ENCODE measurements at regions not wholly inside any gene's neighbourhood (a gene's known extent, or its start where the extent isn't known, plus 50 kb on each side); places are given as distances from the start of the nearest gene placed in this dataset.

GRCh38 chr9:86801246-86801645, 146.1 kb downstream of the GAS1 start:
- no peak for DNase-seq
- CTCF ChIA-PET, result no interaction called here
- Histone ChIP-seq H3K4me3 (no peak overlapping the region), H3K9me3 (ENCODE audit: insufficient read depth, low read depth) (no peaks in the 10 kb centered on the region), H3K9me2 (ENCODE audit: insufficient read depth) (no peaks in the 10 kb centered on the region), H3F3A (ENCODE audit: insufficient read depth, low read depth) (peaks cover 13% of the 10 kb centered on the region; the same call in 1 of the 2 replicates), H3K4me1 (replicated peaks; ENCODE audit: insufficient read depth) (no peaks in the 10 kb centered on the region), H3K79me2 (ENCODE audit: low read depth) (no peaks in the 10 kb centered on the region), H3K36me3 (ENCODE audit: low read depth) (no peaks in the 10 kb centered on the region), H2AFZ (no peak overlapping the region), H3K27ac (no peak overlapping the region), H3K4me2 (no peak overlapping the region), H3K27me3 (ENCODE audit: insufficient read depth, low read depth) (no peaks in the 10 kb centered on the region), H4K20me1 (ENCODE audit: insufficient read depth) (no peaks in the 10 kb centered on the region)
- TF ChIP-seq CTCF (conservative IDR thresholded peaks at IDR 0.05), result no peak
- BruUV-seq (replicated peaks), result no TSS peak
- POLR2A ChIA-PET (ENCODE audit: unreplicated experiment), result no interaction called here
- intact Hi-C loops (cut with micrococcal nuclease; ENCODE audit: unreplicated experiment), result no loop called here

DNA sequence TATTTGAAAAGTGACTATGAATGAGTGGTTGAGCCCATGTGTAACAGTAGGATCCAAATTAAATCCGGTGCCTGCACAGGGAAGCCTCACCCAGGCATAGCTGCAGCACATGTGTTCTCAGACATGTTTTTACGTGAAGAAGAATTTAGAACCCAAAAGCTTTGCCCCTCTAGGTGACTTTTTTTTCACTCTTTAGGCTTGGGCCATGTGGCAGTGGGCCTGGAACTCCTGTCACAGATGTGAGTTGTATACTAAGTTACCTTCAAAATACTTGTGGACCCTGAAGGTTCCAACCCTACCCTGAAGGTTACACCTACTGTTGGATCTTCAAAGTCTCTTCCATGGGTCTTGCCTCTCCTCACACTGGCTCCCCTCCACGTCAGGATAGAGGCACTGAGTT, 146.6 kb downstream of the GAS1 start:
- H3K36me3 ChIP-seq (ENCODE audit: low read depth), result no peaks in the 10 kb centered on the region

DNA sequence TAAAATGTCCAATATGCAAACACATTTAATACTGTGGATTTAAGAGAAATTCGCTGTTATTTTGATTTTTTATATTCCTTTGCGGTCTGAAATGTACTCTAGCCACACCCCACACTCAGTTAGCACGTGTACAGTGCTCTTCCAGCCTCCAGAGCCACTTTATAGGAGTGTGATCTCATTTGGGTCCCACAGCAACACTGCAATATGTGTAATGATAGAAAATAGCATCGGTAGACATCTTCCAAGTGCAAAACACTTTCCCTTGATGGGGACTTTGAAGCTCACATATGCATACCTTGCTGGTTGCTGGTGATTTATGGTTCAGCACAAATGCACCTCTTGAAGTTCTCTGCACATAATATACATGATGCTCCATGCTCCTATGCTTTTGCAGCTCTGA, 148.3 kb downstream of the GAS1 start:
- BruUV-seq (replicated peaks), result no TSS peak
- Histone ChIP-seq H3K79me2 (ENCODE audit: low read depth) (no peaks in the 10 kb centered on the region), H3K9me3 (ENCODE audit: insufficient read depth, low read depth) (no peaks in the 10 kb centered on the region), H3K36me3 (ENCODE audit: low read depth) (no peaks in the 10 kb centered on the region), H3K27me3 (ENCODE audit: insufficient read depth, low read depth) (no peaks in the 10 kb centered on the region), H3K9me2 (ENCODE audit: insufficient read depth) (no peaks in the 10 kb centered on the region), H3F3A (ENCODE audit: insufficient read depth, low read depth) (peaks cover 13% of the 10 kb centered on the region; the same call in 1 of the 2 replicates), H3K27ac (no peak overlapping the region), H3K4me1 (replicated peaks; ENCODE audit: insufficient read depth) (no peaks in the 10 kb centered on the region), H4K20me1 (ENCODE audit: insufficient read depth) (no peaks in the 10 kb centered on the region), H3K4me3 (no peak overlapping the region), H3K4me2 (no peak overlapping the region), H2AFZ (no peak overlapping the region)
- CTCF ChIA-PET, result no interaction called here
- no peak for DNase-seq
- intact Hi-C loops (cut with micrococcal nuclease; ENCODE audit: unreplicated experiment), result loop anchor here (10.0 kb wide), 1 partner anchor 174 kb away; no protein-coding TSS in a partner anchor
- POLR2A ChIA-PET (ENCODE audit: unreplicated experiment), result no interaction called here
- no peak for TF ChIP-seq CTCF (conservative IDR thresholded peaks at IDR 0.05)
- no peak for TF ChIP-seq EZH2 (IDR thresholded peaks at IDR 0.05; ENCODE audit: low read depth)

More for the DNA sequence above, 146.6 kb downstream of the GAS1 start:
- CTCF ChIA-PET, result no interaction called here
- POLR2A ChIA-PET (ENCODE audit: unreplicated experiment), result no interaction called here
- no peaks in the 10 kb centered on the region for H3K9me3 ChIP-seq (ENCODE audit: insufficient read depth, low read depth)
- H3F3A ChIP-seq (ENCODE audit: insufficient read depth, low read depth), result peaks cover 13% of the 10 kb centered on the region; the same call in 1 of the 2 replicates
- H3K27ac ChIP-seq, result no peak overlapping the region
- no peaks in the 10 kb centered on the region for H3K27me3 ChIP-seq (ENCODE audit: insufficient read depth, low read depth)
- no peak overlapping the region for H2AFZ ChIP-seq
- no peak for DNase-seq
- H3K4me2 ChIP-seq, result no peak overlapping the region
- no peak for TF ChIP-seq EZH2 (IDR thresholded peaks at IDR 0.05; ENCODE audit: low read depth)
- TF ChIP-seq CTCF (conservative IDR thresholded peaks at IDR 0.05), result no peak
- H3K4me3 ChIP-seq, result no peak overlapping the region
- intact Hi-C loops (cut with micrococcal nuclease; ENCODE audit: unreplicated experiment), result no loop called here
- BruUV-seq (replicated peaks), result no TSS peak
- no peaks in the 10 kb centered on the region for H4K20me1 ChIP-seq (ENCODE audit: insufficient read depth)
- no peaks in the 10 kb centered on the region for H3K9me2 ChIP-seq (ENCODE audit: insufficient read depth)
- no peaks in the 10 kb centered on the region for H3K4me1 ChIP-seq (replicated peaks; ENCODE audit: insufficient read depth)
- H3K79me2 ChIP-seq (ENCODE audit: low read depth), result no peaks in the 10 kb centered on the region

Measured in PC-9 (cell line).